ENCODE measurements at regions not wholly inside any gene's neighbourhood (a gene's known extent, or its start where the extent isn't known, plus 50 kb on each side); places are given as distances from the start of the nearest gene placed in this dataset.
A peak's percentile ranks its signal among the peaks of the same experiment; 100 is the strongest.

- intact Hi-C loops (cut with DNase I), result no loop called here
- Histone ChIP-seq H3K4me3 (no peak overlapping the region), H3K9me3 (no peaks in the 10 kb centered on the region), H3K27ac (peak overlapping the region in 1 of 3 donors; percentile 34), H3K27me3 (no peaks in the 10 kb centered on the region), H3K36me3 (no peaks in the 10 kb centered on the region), H3K4me1 (peaks cover 0 to 20% (median 9%) of the 10 kb centered on the region in 4 donors)
- TF ChIP-seq CTCF (IDR thresholded peaks at IDR 0.05) (no peak), POLR2A (IDR thresholded peaks at IDR 0.05) (no peak)
- 79% methylated on average over 4 of the region's 4 CpGs for WGBS (ENCODE audit: insufficient coverage, low coverage, low lambda C conversion rate, missing lambda C conversion rate)
- DNase-seq (no peak), ATAC-seq (no peak)
These were observed 102.6 kb upstream of the HDGFL1 start for GRCh38 chr6:22466665-22467245.

DNA sequence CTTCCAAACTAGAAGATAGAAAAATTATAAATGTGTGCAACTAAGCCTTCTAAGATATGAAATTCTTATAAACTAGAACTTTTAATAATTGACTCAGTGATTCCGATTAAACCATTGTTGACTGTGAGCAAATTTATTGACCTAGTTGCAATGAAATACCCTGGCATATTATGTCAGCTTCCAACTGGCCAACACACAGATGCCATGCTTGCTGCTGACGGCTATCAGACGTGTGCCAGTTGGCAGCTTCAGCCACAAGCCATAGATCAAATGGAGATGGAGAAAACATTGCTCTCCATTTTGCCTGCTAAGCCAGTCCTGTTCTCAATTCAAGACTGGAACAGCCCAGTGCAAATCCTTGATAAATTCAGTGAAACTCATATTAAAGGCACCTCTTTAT is 101.7 kb upstream of the HDGFL1 start:
- DNase-seq, result peak; percentile 62 to 85 (median 82)
- H3K36me3 ChIP-seq, result no peaks in the 10 kb centered on the region
- H3K4me1 ChIP-seq, result peaks cover 0 to 21% (median 9%) of the 10 kb centered on the region in 4 donors
- peak; percentile 78 to 91 (median 81) for ATAC-seq
- no peak overlapping the region for H3K4me3 ChIP-seq
- TF ChIP-seq POLR2A (IDR thresholded peaks at IDR 0.05) (no peak), CTCF (IDR thresholded peaks at IDR 0.05) (no peak)
- intact Hi-C loops (cut with DNase I), result no loop called here
- H3K27me3 ChIP-seq, result no peaks in the 10 kb centered on the region
- WGBS (ENCODE audit: insufficient coverage, low coverage, low lambda C conversion rate, missing lambda C conversion rate), result 31% methylated on average over 3 of the region's 3 CpGs
- H3K27ac ChIP-seq, result peak overlapping the region in 1 of 3 donors; percentile 34
- no peaks in the 10 kb centered on the region for H3K9me3 ChIP-seq

DNA sequence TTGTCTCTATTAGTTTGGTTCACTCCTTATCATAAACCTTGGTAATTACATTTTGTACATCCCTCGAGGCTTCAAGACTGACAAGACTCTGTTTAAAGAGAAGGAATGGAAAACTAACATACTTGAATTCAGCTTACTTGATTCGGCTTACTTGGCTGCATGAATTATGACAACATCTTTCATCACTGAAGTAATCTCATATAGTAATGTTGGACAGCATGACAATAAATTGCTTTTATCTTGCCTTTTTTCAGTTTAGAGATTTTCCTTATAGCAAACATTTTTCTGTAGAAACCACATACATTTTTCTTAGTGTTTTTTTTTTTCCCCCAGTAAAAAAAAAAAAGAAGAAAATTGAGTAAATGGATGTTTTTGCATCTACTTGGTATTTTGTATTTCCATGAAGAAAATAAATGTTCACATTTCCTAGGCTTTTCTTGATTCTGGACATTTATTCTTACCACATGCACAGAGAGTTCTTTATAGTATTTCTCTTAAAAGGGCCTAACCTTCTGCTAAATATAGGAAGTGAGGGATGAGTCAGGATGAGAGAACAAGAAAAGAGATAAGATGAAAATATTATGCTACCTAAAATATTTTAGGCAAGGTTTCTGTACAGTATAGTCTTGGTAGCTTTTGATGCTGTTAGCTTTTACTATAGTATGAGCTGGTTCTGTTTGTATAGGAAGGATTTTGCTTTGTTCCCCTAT is 101.0 kb upstream of the HDGFL1 start:
- 67% methylated on average over 2 of the region's 2 CpGs for WGBS (ENCODE audit: insufficient coverage, low coverage, low lambda C conversion rate, missing lambda C conversion rate)
- no peak for DNase-seq
- TF ChIP-seq CTCF (IDR thresholded peaks at IDR 0.05) (no peak), POLR2A (IDR thresholded peaks at IDR 0.05) (no peak)

DNA sequence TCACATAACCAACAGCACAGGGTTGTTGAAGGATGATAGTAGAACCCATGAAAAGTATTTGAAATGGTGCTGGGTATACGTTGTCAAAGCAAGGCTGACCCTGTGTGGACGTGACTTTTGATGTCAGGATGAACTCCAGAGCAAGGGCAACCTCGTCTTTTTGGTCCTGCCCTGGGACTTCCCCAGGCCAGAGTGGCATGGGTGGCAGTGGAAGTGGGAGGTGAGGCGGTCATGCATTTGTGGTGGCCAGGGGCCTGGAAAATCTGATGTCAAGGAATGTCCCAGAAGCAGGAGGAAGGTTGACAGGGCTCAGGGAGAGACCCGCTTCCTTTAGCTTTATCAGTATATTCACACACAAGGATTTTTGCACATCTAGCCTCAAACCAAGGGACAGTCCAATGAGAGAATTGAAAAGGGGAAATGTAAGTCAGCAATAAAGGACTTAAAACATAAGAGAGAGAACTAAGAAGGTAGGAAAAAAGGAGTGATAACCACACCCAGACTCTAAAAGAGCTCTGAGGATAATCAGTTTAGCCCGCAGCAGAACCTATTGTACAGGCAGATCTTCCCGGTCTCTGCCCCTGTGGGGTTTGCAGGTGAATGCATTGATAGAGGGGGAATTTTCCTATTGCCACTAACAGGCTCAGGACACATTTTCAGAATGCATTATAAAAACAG is 98.8 kb upstream of the HDGFL1 start:
- Histone ChIP-seq H3K4me3 (no peak overlapping the region), H3K27ac (peak overlapping the region in 2 of 3 donors; percentile 23 to 65), H3K36me3 (no peaks in the 10 kb centered on the region), H3K4me1 (peaks cover 0 to 21% (median 9%) of the 10 kb centered on the region in 4 donors), H3K9me3 (no peaks in the 10 kb centered on the region), H3K27me3 (no peaks in the 10 kb centered on the region)
- TF ChIP-seq CTCF (IDR thresholded peaks at IDR 0.05), result no peak
- no peak for TF ChIP-seq POLR2A (IDR thresholded peaks at IDR 0.05)
- DNase-seq, result peak in 2 of 3 donors; percentile 35 to 57
- peak; percentile 17 to 55 (median 37) for ATAC-seq
- 40% methylated on average over 7 of the region's 7 CpGs for WGBS (ENCODE audit: insufficient coverage, low coverage, low lambda C conversion rate, missing lambda C conversion rate)
- intact Hi-C loops (cut with DNase I), result no loop called here

More for the DNA sequence above, 101.0 kb upstream of the HDGFL1 start:
- peaks cover 0 to 21% (median 9%) of the 10 kb centered on the region in 4 donors for H3K4me1 ChIP-seq
- peak overlapping the region in 1 of 3 donors; percentile 5 for H3K27ac ChIP-seq
- ATAC-seq, result no peak
- no peak overlapping the region for H3K4me3 ChIP-seq
- intact Hi-C loops (cut with DNase I), result no loop called here
- no peaks in the 10 kb centered on the region for H3K27me3 ChIP-seq
- no peaks in the 10 kb centered on the region for H3K36me3 ChIP-seq
- H3K9me3 ChIP-seq, result no peaks in the 10 kb centered on the region

Measured in right lobe of liver (tissue), 6 donors.